NT2/D1 (cell line): ENCODE measurements at regions not wholly inside any gene's neighbourhood (a gene's known extent, or its start where the extent isn't known, plus 50 kb on each side); places are given as distances from the start of the nearest gene placed in this dataset.

Source experiments
- YY1 ChIP-seq: IDR thresholded peaks from 2 replicates; pipeline ENCODE4 v1.6.1; 2011; ENCODE audit not compliant: insufficient read length, insufficient read depth
- ZNF274 ChIP-seq: IDR thresholded peaks from 2 replicates; pipeline ENCODE4 v1.6.1; 2011; ENCODE audit warnings: mild to moderate bottlenecking, low read depth, low read length

DNA sequence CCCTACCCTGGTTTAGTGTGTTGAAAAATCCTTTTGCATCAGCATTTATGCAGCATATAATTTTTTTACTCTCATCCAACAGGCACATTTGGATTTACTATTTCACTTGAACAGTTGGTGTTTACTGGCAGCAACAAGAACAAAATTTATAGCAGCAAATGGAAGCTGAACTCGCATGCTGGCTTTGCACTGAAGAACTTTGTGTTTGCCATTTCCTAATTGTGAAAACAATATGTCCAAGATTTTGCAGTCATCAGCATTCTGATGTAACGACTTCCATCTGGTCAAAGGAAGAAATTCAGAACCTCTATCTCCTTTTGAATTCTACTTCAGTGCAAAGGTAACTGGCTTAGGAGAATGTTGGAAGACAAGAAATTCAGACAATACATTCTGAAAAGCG, 131.0 kb downstream of the DLEU7 start:
- TF ChIP-seq ZNF274, result no peak
- TF ChIP-seq YY1, result no peak
